ENCODE measurements at regions not wholly inside any gene's neighbourhood (a gene's known extent, or its start where the extent isn't known, plus 50 kb on each side); places are given as distances from the start of the nearest gene placed in this dataset.

GRCh38 chr10:43971981-43972380, 323.3 kb upstream of the ZNF32 start:
- WGBS, 2 donors, result 96% methylated on average over 8 of the region's 8 CpGs
- Histone ChIP-seq H3K36me3 (ENCODE audit: low read depth, missing control alignments) (no peaks in the 10 kb centered on the region), H3K4me3 (no peak overlapping the region), H3K27me3 (no peaks in the 10 kb centered on the region), H3K9me3 (no peaks in the 10 kb centered on the region), H3K4me1 (no peaks in the 10 kb centered on the region), H3K27ac (no peak overlapping the region)
- DNase-seq, result no peak
- intact Hi-C loops (cut with DNase I; ENCODE audit: low total_unique reads), result no loop called here
- TF ChIP-seq CTCF (IDR thresholded peaks at IDR 0.05) (no peak), POLR2A (IDR thresholded peaks at IDR 0.05) (no peak)

DNA sequence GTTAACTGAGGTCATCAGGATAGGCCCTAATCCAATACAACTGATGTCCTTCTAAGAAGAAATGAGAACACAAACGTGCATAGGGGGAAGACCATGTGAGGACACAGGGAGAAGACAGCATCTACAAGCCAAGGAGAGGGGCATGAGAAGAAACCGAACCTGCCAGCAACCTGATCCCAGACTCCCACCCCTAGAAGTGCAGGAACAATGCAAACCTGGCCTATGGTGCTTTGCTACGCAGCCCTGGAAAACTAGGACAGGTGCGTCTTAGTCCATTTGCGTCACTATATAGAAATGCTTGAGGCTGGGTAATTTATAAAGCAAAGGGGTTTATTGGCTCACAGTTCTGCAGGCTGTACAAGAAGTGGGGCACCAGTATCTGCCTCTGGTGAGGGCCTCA, 322.6 kb upstream of the ZNF32 start:
- Histone ChIP-seq H3K27me3 (no peaks in the 10 kb centered on the region), H3K27ac (no peak overlapping the region), H3K4me1 (no peaks in the 10 kb centered on the region), H3K4me3 (no peak overlapping the region), H3K36me3 (ENCODE audit: low read depth, missing control alignments) (no peaks in the 10 kb centered on the region), H3K9me3 (no peaks in the 10 kb centered on the region)
- DNase-seq, result no peak
- intact Hi-C loops (cut with DNase I; ENCODE audit: low total_unique reads), result no loop called here
- TF ChIP-seq CTCF (IDR thresholded peaks at IDR 0.05) (no peak), POLR2A (IDR thresholded peaks at IDR 0.05) (no peak)
- 89 to 100% methylated on average over 5 of the region's 5 CpGs for WGBS, 2 donors

DNA sequence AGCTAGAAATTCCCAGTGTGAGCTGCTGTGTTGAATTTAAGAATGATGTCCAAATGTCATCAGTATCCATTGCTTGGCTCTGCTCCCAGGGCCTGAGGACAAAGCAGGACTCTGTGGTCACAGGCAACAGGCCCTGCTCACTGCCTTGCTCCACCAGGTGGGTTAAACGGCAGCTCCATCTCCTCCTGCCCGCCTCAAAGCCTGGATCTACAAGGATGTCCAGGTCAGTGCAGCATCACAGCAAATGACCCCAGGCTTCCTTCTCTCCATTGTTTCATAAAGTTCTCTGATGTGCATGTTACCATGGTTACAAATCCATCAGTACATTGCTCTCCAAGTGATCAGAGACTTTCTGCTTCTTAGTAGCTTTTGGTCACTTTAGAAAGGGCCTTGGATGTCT, 322.0 kb upstream of the ZNF32 start:
- H3K9me3 ChIP-seq, result no peaks in the 10 kb centered on the region
- intact Hi-C loops (cut with DNase I; ENCODE audit: low total_unique reads), result no loop called here
- no peaks in the 10 kb centered on the region for H3K4me1 ChIP-seq
- TF ChIP-seq POLR2A (IDR thresholded peaks at IDR 0.05), result no peak
- TF ChIP-seq CTCF (IDR thresholded peaks at IDR 0.05), result no peak
- H3K36me3 ChIP-seq (ENCODE audit: low read depth, missing control alignments), result no peaks in the 10 kb centered on the region
- no peak overlapping the region for H3K27ac ChIP-seq
- H3K4me3 ChIP-seq, result no peak overlapping the region
- no peak for DNase-seq
- 83 to 91% methylated on average over 2 of the region's 2 CpGs for WGBS, 2 donors
- no peaks in the 10 kb centered on the region for H3K27me3 ChIP-seq

- no peak overlapping the region for H3K4me3 ChIP-seq
- H3K36me3 ChIP-seq (ENCODE audit: low read depth, missing control alignments), result no peaks in the 10 kb centered on the region
- H3K9me3 ChIP-seq, result no peaks in the 10 kb centered on the region
- H3K27me3 ChIP-seq, result no peaks in the 10 kb centered on the region
- no peaks in the 10 kb centered on the region for H3K4me1 ChIP-seq
- DNase-seq, result no peak
- TF ChIP-seq CTCF (IDR thresholded peaks at IDR 0.05) (no peak), POLR2A (IDR thresholded peaks at IDR 0.05) (no peak)
- H3K27ac ChIP-seq, result no peak overlapping the region
- 95 to 100% methylated on average over 4 to 6 of the region's 6 CpGs for WGBS, 2 donors
- intact Hi-C loops (cut with DNase I; ENCODE audit: low total_unique reads), result no loop called here
Observed at GRCh38 chr10:43970018-43970698, 321.5 kb upstream of the ZNF32 start.

DNA sequence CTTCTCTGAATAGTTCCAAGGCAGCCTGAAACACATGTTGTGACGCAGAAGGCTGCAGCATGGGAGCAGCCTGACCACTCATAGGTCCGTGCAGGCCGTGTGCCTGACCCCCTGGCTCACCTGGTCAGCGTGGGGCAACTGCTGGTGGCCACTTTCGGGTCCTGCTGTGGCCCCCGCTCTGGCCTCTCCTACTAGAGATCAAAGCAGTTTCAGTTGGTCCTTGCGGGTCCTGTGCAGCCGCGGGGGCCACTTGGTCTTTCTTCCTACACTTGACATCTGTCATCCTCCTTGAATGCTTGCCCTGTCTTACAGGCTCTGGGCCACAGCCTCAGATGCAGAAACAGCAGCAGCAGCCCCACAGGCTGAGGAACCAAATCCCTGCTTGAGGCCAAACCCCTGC, 320.8 kb upstream of the ZNF32 start:
- Histone ChIP-seq H3K9me3 (no peaks in the 10 kb centered on the region), H3K4me3 (no peak overlapping the region), H3K4me1 (no peaks in the 10 kb centered on the region), H3K36me3 (ENCODE audit: low read depth, missing control alignments) (no peaks in the 10 kb centered on the region), H3K27me3 (no peaks in the 10 kb centered on the region), H3K27ac (no peak overlapping the region)
- DNase-seq, result no peak
- intact Hi-C loops (cut with DNase I; ENCODE audit: low total_unique reads), result no loop called here
- TF ChIP-seq POLR2A (IDR thresholded peaks at IDR 0.05), result no peak
- TF ChIP-seq CTCF (IDR thresholded peaks at IDR 0.05), result no peak
- 96 to 100% methylated on average over 1 to 9 of the region's 9 CpGs for WGBS, 2 donors
